GM23338 (cell line): ENCODE measurements at regions not wholly inside any gene's neighbourhood (a gene's known extent, or its start where the extent isn't known, plus 50 kb on each side); places are given as distances from the start of the nearest gene placed in this dataset.

ENCODE experiments used
- ATAC-seq: fragments of 200-7000 bp; cut with Tn5 transposase; 3 replicates; pipeline ENCODE4 v1.9.1; 2020
- DNase-seq: peaks from one replicate; pipeline ENCODE4 v3.0.0-alpha.2; 2015; ENCODE audit warnings: low spot score
- H2AFZ ChIP-seq: fragments of 200-600 bp; sonication (generic); 2 replicates; pipeline ENCODE4 v1.8.0; 2016; ENCODE audit warnings: antibody characterized with exemption, mild to moderate bottlenecking, moderate library complexity
- H3F3A ChIP-seq: fragments of 200-600 bp; sonication (generic); replicated peaks from 2 replicates; pipeline ENCODE4 v1.8.0; 2017; ENCODE audit warnings: antibody characterized with exemption, mixed run types, low read depth
- H3K27ac ChIP-seq: fragments of 200-600 bp; sonication (generic); 2 replicates; pipeline ENCODE4 v1.6.1; 2016; ENCODE audit warnings: low read depth
- H3K27me3 ChIP-seq: fragments of 200-600 bp; sonication (generic); 2 replicates; pipeline ENCODE4 v1.8.0; 2016; ENCODE audit warnings: mild to moderate bottlenecking, mixed run types, moderate library complexity; ENCODE audit not compliant: insufficient read depth
- H3K36me3 ChIP-seq: fragments of 200-600 bp; sonication (generic); 2 replicates; pipeline ENCODE4 v1.8.0; 2016; ENCODE audit warnings: mild to moderate bottlenecking; ENCODE audit not compliant: insufficient read depth
- H3K4me1 ChIP-seq: fragments of 200-600 bp; sonication (generic); 2 replicates; pipeline ENCODE4 v1.8.0; 2016; ENCODE audit warnings: mild to moderate bottlenecking, moderate library complexity; ENCODE audit not compliant: insufficient read depth
- H3K4me2 ChIP-seq: fragments of 200-600 bp; sonication (generic); 2 replicates; pipeline ENCODE4 v1.7.1; 2017; ENCODE audit warnings: mixed run types
- H3K4me3 ChIP-seq: fragments of 200-600 bp; sonication (generic); 2 replicates; pipeline ENCODE4 v1.6.1; 2016; ENCODE audit warnings: mixed run types
- H3K79me2 ChIP-seq: fragments of 200-600 bp; sonication (generic); replicated peaks from 2 replicates; pipeline ENCODE4 v1.8.0; 2017; ENCODE audit warnings: mild to moderate bottlenecking; ENCODE audit not compliant: insufficient read depth
- H3K9me2 ChIP-seq: fragments of 200-600 bp; sonication (generic); 2 replicates; pipeline ENCODE4 v1.8.0; 2017; ENCODE audit not compliant: insufficient read depth
- H4K20me1 ChIP-seq: fragments of 200-600 bp; sonication (generic); replicated peaks from 2 replicates; pipeline ENCODE4 v1.8.0; 2017; ENCODE audit warnings: mild to moderate bottlenecking; ENCODE audit not compliant: insufficient read depth
- H3K27ac Mint-ChIP-seq: 2 replicates; pipeline ENCODE4 v1.8.0; 2020; ENCODE audit warnings: inconsistent platforms, mild to moderate bottlenecking, moderate library complexity, mixed read lengths
- H3K27me3 Mint-ChIP-seq: 3 replicates; pipeline ENCODE4 v1.8.0; 2022; ENCODE audit warnings: low read depth, mild to moderate bottlenecking, moderate library complexity, mixed read lengths, inconsistent platforms; ENCODE audit not compliant: insufficient read depth, poor library complexity
- H3K36me3 Mint-ChIP-seq: 3 replicates; pipeline ENCODE4 v1.8.0; 2021; ENCODE audit warnings: low read depth, mild to moderate bottlenecking, inconsistent platforms, moderate library complexity, mixed read lengths
- H3K4me1 Mint-ChIP-seq: 3 replicates; pipeline ENCODE4 v1.8.0; 2020; ENCODE audit warnings: mild to moderate bottlenecking, inconsistent platforms, mixed read lengths
- H3K4me3 Mint-ChIP-seq: 3 replicates; pipeline ENCODE4 v1.8.0; 2021; ENCODE audit warnings: moderate library complexity, mild to moderate bottlenecking, inconsistent platforms, mixed read lengths
- H3K9me3 Mint-ChIP-seq: 3 replicates; pipeline ENCODE4 v1.8.0; 2020; ENCODE audit warnings: moderate library complexity, mild to moderate bottlenecking, inconsistent platforms, mixed read lengths
- CREB1 ChIP-seq: fragments of 250-450 bp; sonication (Bioruptor Pico); IDR thresholded peaks from 2 replicates; pipeline ENCODE4 v1.5.0; 2020; ENCODE audit warnings: low read depth, mild to moderate bottlenecking, moderate library complexity
- EZH2 ChIP-seq: fragments of 200-600 bp; sonication (generic); IDR thresholded peaks from one replicate; pipeline ENCODE4 v1.8.0; 2017; ENCODE audit warnings: antibody characterized with exemption, mild to moderate bottlenecking, low read depth; ENCODE audit not compliant: unreplicated experiment
- NANOG ChIP-seq: IDR thresholded peaks from 2 replicates; pipeline ENCODE4 v1.6.1; 2016; ENCODE audit warnings: antibody characterized with exemption, borderline replicate concordance
- POLR2AphosphoS5 ChIP-seq: IDR thresholded peaks from 2 replicates; pipeline ENCODE4 v1.6.1; 2016; ENCODE audit warnings: antibody characterized with exemption, low read depth
- STAT1 ChIP-seq: IDR thresholded peaks from one replicate; pipeline ENCODE4 v1.6.1; 2016; ENCODE audit warnings: antibody characterized with exemption; ENCODE audit not compliant: unreplicated experiment
- ZNF114 ChIP-seq: fragments of 250-450 bp; sonication (Bioruptor Pico); IDR thresholded peaks from 2 replicates; pipeline ENCODE4 v1.5.0; 2020; ENCODE audit warnings: mild to moderate bottlenecking, moderate library complexity
- ZNF462 ChIP-seq: fragments of 250-450 bp; sonication (Bioruptor Pico); IDR thresholded peaks from 2 replicates; pipeline ENCODE4 v1.5.0; 2020; ENCODE audit warnings: mild to moderate bottlenecking, moderate library complexity
- TF ChIP-seq, protein P1 (sequence below): IDR thresholded peaks from 2 replicates; pipeline ENCODE4 v1.6.1; 2016; ENCODE audit warnings: antibody characterized with exemption
- TF ChIP-seq, protein P2 (sequence below): IDR thresholded peaks from one replicate; pipeline ENCODE4 v1.6.1; 2018; ENCODE audit warnings: antibody characterized with exemption; ENCODE audit not compliant: unreplicated experiment
- TF ChIP-seq, protein P3 (sequence below), 2 experiments: fragments of 200-600 bp in 1 of 2; sonication (generic) in 1 of 2; conservative IDR thresholded peaks; 2 replicates each; pipeline versions ENCODE4 v1.5.1 to v1.6.1; 2016 to 2017; ENCODE audit warnings: antibody characterized with exemption in 2 of 2, low read depth in 2 of 2, mild to moderate bottlenecking in 2 of 2, moderate library complexity in 1 of 2

DNA sequence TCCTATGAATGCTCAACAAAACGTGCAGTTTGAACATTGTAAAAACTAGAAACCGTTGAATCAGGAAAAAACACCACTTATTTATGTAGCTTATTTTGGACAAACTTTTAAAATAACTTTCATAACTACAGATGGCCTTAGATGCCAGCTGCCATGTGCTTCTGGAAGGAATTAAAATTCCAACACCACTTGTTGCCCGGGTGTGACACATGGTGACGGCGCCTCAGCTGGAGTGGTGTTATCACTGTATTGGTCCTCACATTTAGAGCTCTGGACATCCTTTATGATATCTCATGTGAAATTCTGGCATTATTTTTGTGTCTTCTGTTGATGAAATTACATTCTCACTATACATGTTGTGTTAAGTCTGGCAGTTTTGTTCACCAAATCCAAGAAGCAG, 211.0 kb downstream of the IPO8 start:
- Histone ChIP-seq H3K27me3 (no peaks in the 10 kb centered on the region), H3K4me1 (no peaks in the 10 kb centered on the region), H3K27ac (no peak overlapping the region), H2AFZ (0 out of 2 replicates have a peak overlapping the region, but pooled peaks have one; percentile 83), H3F3A (no peaks in the 10 kb centered on the region), H3K79me2 (no peaks in the 10 kb centered on the region), H3K9me2 (peaks cover 10% of the 10 kb centered on the region; the same call in 1 of the 2 replicates), H4K20me1 (no peaks in the 10 kb centered on the region), H3K4me2 (no peak overlapping the region), H3K4me3 (no peak overlapping the region), H3K36me3 (no peaks in the 10 kb centered on the region)
- Mint-ChIP-seq H3K27me3 (no peaks in the 10 kb centered on the region), H3K4me1 (peaks cover 11% of the 10 kb centered on the region), H3K4me3 (no peak overlapping the region), H3K36me3 (no peaks in the 10 kb centered on the region; the same call in 2 of the 3 replicates), H3K9me3 (no peaks in the 10 kb centered on the region; the same call in 2 of the 3 replicates), H3K27ac (no peak overlapping the region)
- ATAC-seq (no peak), DNase-seq (no peak)
- TF ChIP-seq POLR2AphosphoS5 (no peak), STAT1 (no peak), ZNF114 (CRISPR knock-in tag) (no peak), CREB1 (no peak), ZNF462 (CRISPR knock-in tag) (no peak), EZH2 (no peak), NANOG (no peak)
- TF ChIP-seq, protein P1, sequence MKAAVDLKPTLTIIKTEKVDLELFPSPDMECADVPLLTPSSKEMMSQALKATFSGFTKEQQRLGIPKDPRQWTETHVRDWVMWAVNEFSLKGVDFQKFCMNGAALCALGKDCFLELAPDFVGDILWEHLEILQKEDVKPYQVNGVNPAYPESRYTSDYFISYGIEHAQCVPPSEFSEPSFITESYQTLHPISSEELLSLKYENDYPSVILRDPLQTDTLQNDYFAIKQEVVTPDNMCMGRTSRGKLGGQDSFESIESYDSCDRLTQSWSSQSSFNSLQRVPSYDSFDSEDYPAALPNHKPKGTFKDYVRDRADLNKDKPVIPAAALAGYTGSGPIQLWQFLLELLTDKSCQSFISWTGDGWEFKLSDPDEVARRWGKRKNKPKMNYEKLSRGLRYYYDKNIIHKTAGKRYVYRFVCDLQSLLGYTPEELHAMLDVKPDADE: no peak
- TF ChIP-seq, protein P2, sequence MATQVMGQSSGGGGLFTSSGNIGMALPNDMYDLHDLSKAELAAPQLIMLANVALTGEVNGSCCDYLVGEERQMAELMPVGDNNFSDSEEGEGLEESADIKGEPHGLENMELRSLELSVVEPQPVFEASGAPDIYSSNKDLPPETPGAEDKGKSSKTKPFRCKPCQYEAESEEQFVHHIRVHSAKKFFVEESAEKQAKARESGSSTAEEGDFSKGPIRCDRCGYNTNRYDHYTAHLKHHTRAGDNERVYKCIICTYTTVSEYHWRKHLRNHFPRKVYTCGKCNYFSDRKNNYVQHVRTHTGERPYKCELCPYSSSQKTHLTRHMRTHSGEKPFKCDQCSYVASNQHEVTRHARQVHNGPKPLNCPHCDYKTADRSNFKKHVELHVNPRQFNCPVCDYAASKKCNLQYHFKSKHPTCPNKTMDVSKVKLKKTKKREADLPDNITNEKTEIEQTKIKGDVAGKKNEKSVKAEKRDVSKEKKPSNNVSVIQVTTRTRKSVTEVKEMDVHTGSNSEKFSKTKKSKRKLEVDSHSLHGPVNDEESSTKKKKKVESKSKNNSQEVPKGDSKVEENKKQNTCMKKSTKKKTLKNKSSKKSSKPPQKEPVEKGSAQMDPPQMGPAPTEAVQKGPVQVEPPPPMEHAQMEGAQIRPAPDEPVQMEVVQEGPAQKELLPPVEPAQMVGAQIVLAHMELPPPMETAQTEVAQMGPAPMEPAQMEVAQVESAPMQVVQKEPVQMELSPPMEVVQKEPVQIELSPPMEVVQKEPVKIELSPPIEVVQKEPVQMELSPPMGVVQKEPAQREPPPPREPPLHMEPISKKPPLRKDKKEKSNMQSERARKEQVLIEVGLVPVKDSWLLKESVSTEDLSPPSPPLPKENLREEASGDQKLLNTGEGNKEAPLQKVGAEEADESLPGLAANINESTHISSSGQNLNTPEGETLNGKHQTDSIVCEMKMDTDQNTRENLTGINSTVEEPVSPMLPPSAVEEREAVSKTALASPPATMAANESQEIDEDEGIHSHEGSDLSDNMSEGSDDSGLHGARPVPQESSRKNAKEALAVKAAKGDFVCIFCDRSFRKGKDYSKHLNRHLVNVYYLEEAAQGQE: no peak
- TF ChIP-seq, protein P3, sequence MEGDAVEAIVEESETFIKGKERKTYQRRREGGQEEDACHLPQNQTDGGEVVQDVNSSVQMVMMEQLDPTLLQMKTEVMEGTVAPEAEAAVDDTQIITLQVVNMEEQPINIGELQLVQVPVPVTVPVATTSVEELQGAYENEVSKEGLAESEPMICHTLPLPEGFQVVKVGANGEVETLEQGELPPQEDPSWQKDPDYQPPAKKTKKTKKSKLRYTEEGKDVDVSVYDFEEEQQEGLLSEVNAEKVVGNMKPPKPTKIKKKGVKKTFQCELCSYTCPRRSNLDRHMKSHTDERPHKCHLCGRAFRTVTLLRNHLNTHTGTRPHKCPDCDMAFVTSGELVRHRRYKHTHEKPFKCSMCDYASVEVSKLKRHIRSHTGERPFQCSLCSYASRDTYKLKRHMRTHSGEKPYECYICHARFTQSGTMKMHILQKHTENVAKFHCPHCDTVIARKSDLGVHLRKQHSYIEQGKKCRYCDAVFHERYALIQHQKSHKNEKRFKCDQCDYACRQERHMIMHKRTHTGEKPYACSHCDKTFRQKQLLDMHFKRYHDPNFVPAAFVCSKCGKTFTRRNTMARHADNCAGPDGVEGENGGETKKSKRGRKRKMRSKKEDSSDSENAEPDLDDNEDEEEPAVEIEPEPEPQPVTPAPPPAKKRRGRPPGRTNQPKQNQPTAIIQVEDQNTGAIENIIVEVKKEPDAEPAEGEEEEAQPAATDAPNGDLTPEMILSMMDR (conservative IDR thresholded peaks at IDR 0.05; ENCODE audit: low read depth in 2 of 2): no peak
